ENCODE measurements at regions not wholly inside any gene's neighbourhood (a gene's known extent, or its start where the extent isn't known, plus 50 kb on each side); places are given as distances from the start of the nearest gene placed in this dataset.

- TF ChIP-seq CTCF (IDR thresholded peaks at IDR 0.05) (no peak), POLR2A (IDR thresholded peaks at IDR 0.05) (no peak)
Measured at GRCh38 chr15:72968531-72968922, 83.7 kb upstream of the NEO1 start.

Data from body of pancreas (tissue), 4 donors.